Retina (tissue), 1 donor: ENCODE measurements at regions not wholly inside any gene's neighbourhood (a gene's known extent, or its start where the extent isn't known, plus 50 kb on each side); places are given as distances from the start of the nearest gene placed in this dataset.

Experiments
- DNase-seq: peaks from one replicate; pipeline ENCODE4 v3.0.0-alpha.2; 2016

DNA sequence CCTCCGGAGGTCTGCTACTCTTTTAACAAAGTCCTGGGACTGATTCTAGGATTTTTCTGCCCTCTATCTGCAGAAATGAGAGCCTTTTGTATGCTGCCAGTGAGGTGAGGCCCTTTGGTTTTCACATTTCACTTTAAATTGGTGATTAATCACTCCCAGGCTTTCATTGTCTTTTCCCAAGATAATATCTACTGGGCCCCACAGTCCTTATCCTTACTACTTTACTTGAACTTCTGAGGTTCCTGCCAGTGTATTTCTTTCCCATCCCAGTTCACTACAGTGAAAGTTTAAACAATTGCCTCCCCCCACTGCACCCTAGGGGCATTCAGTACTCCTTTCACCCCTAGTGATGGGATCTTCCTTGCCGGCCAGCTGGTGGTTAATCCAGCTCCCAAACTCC is 127.4 kb upstream of the INHBA start:
- DNase-seq = no peak

DNA sequence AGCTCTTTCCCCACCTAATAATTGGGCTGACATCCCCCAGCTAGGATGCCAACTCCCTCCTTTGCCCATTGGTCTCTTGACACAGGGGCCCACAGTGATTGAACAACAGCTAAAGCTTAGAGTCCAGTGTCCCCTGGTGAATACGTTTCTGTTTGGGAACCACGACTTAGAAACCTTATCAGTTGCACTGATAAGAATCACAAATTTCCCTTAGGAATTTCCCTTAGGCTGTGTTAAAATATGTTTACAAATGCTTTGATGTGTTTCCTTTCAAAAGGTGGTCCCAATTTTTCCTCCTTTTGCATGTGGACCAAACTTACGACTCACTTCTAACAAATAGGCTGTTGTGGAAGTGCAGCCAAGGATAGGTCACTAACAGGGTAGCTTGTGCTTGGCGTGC is 126.0 kb upstream of the INHBA start:
- no peak for DNase-seq

DNA sequence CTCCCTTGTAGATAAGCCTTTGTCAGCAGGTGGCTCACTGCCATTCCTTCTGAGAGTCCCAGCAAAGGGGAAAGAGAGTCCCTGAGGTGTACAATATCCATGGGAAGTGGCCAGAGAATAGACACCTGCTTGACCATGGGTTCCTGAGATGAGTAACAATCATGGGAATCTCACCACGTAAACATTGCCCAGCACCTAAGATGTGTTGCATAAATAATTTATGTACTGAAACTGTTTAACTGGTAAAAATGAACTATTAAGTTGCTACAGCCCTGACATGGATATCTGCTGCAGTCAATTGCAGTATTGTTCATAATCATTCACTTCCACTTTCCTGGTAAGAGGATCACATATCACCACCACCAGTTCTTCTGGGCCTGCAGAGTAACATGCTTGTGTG is 123.8 kb upstream of the INHBA start:
- no peak for DNase-seq

DNA sequence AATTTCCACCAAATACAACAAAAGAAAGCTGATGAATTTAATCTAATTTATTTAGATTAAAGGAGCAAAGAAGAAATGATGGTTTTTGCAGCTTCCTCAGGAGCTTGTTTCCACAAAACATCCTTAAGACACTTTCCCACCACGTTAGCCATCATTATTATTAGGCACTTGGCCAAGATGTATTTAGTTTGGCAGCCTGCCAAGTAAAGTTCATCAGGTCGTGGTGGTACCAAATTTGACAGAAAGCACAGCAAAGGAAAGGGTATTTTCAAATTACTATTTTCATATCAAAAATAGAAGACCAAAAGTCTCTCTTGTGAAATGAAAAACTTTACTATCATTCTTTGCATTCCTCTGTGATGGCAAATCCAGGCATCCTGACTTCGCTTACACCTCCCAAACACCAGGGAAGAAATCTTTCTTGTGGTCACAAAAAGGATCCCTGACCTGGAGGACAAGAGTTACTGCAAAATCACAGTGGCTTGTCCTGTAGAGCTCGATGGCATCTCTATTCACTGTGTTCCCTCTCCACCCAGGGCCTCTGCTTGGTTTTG is 123.1 kb upstream of the INHBA start:
- DNase-seq = no peak

DNA sequence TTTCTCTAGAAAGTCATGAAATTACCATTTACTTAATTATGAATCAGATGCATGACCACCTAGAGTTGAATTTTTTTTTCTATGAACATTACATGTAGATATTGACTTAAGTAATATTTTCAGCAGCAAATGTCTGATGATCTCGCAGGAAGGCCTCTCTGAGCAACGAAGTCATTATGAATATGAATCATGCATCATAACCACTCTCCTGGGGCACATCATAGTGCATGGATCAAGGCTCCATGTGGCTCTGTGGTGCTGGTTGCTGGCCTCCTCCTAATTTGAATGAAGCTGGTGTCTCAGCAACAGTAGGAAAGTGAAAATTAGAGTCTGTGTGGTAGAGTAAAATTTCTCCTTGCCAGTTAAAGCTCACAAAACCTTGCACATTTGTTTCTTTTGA is 121.4 kb upstream of the INHBA start:
- DNase-seq = no peak

DNA sequence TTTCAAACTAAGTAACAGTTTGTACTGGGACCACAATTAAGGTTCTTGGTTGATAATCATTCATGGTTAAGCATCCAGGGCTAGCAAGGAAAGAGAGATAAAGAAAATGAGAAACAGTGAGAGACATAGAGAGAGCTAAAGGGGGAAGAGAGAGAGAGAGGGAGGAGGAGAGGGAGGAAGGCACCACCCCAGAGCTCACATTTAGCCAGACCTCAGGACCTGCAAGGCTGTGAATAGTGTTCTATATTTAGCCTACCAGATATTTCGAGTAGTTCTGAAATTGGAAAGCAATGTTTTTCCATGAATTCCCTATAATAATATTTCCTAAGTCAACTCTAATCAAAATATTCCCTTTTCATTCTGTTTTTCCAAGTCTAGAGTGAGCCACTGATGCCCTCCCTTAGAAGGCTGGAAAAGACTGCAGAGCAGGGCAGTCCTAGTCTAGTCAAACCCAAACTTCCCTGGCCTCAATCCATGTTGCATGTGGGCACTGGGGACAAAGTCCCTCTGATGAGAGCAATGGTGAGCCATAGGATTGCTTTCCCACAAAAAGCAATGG is 119.4 kb upstream of the INHBA start:
- DNase-seq = no peak

DNA sequence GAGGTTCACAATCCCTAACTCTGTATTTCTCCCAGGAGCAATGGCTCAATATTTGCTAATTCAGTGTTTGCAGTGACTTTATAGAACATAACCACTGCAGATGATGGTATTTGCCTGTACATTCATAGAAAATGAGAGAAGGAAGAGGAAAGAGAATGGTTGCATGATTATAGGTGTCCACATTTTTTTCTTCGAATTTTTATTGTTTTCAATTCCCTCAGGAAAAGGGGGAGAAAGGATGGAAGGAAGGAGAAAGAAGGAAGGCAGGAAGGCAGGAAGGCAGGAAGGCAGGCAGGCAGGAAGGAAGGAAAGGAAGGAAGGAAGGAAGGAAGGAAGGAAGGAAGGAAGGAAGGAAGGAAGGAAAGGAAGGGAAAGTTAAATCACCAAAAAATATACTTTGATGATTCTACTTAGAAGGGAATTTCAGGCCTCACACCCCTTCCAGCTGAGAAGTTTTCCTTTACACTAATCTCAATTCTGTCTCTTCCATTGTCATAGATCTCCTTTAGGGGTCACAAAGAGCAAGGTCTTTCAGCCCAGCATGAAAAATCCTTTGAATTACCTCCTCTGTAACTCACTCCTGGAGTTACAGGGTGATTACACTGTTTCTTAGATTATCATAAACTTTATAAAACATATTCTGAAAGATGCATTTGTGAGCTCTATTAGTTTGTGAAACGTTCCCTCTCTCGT is 118.8 kb upstream of the INHBA start:
- DNase-seq = no peak

DNA sequence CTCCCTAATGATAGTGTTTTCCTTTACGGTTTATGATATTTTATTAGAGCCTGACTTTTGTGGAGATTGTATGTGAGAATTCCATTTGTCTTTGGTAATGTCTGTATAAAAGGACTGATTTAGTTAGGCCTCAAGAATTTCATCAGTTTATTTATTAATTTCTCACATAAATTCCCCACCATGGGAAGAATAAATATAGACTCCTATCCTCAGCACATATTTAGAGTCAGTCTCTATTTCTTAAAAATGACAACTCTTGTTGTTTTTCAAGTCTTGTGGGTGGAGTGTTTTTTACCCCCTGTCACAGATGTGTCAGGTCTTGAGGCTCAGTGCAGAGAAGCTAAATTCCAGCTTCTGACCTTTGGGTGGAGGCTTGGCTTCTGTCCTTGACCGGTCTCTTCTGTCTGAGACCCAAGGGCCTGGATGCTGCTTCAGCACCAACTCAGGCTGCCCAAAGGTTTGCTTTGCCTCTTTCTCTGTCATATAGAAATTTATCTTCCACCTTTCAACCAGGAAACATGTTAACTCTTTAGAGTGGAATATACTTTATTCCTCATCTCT is 117.3 kb upstream of the INHBA start:
- no peak for DNase-seq

DNA sequence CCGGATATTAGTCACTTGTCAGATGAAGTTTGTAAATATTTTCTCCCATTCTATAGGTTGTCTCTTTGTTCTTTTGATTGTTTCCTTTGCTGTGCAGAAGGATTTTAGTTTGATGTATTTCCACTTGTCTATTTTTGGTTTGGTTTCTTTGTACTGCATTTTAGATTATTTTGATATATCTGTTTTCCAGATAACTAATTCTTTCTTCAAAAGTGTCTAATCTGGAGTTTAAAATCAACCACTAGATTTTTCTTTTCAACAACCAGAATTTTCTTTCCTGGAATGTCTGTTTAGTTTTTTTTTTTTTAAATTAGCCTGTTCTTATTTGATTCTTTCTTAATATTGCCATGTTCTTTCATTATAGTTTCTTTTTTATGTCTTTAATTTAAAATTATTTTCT is 116.8 kb upstream of the INHBA start:
- DNase-seq = no peak

DNA sequence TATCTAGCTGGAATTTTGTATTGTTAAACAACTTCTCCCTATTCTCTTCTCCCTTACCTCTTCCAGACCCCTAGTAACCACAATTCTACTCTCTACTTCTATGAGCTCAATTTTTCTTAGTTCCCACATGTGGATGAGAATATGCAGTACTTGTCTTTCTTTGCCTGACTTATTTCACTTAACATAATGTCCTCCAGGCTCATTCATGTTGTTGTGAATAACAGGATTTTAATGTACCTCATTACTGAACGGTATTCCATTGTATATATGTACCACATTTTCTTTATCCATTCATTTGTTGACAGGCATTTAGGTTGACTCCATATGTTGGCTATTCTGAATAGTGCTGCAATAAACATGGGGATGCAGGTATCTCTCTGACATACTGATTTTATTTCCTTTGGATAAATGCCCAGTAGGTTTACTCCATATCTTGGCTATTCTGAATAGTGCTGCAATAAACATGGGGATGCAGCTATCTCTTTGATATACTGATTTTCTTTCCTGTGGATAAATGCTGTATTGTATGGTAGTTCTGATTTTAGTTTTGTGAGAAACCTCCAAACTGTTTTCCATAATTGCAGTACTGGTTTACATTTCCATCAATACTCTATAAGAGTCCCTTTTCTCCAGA is 116.0 kb upstream of the INHBA start:
- no peak for DNase-seq

DNA sequence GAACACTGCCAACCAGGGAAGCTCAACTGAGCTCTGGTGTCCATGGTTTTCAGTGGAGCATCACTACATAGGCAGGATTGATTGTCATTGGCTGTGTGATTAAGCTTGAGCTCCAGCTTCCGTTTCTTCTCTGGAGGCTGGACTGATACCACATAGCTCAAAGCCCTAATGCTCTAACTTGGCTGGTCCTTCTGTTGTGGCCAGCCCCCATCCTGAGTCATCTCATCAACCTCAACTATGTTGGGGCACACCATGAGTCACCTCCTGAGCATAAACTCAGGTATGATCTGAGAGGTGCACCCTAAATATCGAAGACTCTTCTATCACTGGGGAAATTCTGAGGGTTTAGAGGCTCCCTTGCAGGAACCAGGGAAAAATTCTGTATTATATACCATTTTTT is 114.5 kb upstream of the INHBA start:
- DNase-seq = no peak

DNA sequence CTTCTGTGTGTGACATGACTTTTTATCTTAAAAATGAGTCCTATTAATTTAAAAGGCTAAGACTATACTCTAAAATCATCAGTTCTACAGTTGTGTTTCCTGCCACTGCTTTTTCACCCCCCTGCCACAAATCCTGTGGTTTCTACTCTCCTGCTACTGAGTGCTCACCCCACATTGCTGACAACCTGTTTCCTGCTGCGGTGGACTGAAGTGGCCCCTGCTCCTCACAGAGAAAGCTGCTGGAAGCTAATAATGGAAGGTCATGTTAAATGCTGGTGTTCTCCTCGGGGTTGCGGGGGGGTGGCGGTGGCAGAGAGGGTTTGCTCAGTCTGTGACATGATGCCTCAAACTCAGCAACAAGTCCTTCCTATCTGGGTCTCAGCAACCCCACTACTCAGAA is 113.2 kb upstream of the INHBA start:
- DNase-seq = no peak

DNA sequence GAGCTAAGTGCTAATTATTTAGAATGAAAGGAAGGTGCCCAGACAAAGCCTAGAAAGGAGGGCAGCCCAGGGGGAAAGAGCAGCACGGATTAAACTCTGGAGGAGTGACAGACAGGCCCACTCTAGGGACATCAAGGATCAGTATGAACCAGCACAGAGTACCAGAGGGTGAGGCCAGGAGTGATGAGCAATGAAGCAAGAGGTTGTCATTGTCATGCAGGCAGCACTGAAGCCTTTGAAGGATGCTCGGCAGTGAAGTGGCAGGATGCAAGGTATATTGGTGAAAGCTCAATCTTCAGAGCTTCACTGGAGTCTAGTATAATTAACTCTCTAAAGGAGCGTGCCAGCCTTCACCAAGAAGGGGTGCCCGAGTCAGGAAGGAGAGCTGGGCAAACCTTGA is 112.0 kb upstream of the INHBA start:
- DNase-seq = no peak

DNA sequence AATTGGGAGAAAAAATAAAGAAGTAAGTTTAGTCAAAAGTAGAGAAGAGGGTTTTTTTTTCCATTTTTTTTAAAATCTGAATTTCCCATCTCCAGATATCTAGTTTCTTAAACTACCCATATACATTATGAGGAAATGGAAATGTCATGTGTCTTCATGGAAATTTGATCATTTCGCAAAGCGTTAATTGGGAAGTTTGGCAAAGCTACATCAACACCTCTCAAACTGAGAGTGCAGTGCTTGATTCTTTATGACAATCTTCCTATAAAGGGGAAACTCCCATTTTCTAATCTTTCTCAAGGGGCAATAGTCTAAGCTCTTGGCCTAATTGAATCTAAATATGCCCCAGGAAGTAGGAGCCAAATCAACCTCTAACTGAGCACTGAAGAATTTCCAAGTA is 110.4 kb upstream of the INHBA start:
- DNase-seq = no peak

DNA sequence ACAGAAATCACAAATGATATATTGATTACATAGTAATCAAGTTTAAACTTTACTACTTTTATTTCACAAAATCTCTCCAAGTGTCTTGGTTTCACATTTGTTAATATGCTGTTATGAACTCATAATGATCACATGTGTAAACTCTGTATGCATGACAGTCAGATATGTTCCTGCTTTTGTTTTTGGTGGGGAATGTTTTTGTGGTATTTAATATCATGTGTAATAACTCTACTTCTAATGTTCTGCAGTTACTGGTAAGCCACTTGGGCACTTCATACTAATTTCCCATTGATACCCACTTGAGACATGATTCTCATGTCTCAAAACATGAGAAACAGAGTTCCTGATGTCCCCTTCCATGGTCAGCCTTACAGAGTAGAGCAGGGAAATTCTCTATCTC is 109.1 kb upstream of the INHBA start:
- no peak for DNase-seq

DNA sequence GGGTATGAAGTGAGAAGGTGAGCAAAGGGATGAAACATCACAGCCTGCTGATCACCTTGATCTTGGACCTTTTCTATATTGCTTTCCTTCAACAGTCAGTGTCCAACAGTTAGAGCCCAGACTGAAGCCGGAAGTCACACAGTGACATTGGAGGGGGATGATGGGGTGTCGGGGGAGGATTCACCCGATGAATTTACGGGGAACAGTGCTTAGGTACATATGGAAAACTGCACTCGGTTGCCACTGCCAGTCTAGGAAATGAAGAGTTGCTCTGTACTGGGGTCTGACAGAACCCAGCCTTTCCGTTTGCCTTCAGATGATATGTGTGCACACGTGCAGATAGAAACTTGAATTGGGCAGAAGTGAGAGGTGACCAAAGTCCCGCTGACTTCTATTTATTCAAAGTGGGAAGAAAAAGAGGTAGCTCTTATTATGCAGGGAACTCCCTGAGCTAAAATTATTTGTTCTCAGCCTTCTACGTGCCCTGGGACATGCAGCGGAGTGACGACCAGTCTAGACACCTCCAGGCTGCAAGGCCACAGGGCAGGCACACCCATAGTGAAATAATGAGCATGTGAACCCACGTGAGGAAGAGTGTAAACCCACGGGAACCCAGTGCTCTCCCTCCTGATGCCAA is 107.2 kb upstream of the INHBA start:
- DNase-seq = no peak

DNA sequence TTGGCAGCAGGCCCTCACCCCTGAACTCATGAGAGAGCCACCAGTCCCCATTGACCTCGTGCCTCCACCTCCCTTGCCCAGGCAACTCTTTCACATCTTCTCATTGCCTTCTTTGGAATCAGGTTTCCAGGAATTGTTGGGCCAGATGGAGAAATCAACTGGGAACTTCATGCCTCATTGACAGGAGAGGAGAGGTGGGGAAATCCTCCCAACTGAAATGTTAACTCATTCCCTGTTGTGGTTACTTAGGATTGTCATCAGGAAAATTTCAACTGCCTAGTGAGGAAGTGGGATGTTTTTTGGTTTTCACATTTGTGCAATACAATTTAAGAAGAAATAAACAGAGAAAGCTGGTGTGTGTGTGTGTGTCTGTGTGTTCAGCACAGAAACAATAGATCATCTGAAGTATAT is 106.6 kb upstream of the INHBA start:
- no peak for DNase-seq

DNA sequence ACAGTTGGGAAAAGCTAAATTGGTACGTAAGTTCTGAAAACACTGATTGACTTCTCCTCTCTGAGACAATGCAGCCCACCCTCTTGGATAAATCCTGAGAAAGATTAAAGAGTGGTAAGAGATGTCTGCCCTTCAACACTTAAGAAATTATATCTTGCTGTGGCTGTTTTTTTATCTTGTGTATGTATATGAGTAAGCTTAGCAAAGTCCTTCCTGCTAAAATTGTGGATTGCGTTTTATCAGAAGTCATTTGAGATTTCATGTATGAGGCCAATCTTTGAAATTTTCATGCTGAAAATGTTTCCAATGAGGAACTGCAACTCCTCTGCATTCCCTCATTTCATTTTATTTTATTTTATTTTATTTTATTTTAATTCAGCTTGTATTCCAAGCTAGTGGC is 106.2 kb upstream of the INHBA start:
- DNase-seq = no peak

DNA sequence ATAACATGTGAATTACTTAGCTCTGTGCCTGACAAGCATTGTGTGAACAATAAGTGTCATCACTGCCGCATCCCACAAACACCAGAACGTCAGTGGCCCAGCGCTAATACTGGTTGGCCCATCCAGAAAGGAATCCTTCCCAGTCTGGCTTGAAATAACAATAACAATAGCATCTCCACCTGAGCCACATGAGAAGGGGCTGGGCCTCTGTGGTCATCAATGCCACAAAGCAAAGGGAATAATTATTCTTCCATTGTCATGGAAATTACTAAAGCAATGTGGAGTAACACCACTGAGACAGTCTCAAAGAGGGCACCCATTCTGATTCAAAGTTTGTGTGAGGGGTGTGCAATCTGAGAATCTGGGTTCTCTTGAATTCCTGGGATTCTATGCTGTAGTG is 105.7 kb upstream of the INHBA start:
- no peak for DNase-seq

DNA sequence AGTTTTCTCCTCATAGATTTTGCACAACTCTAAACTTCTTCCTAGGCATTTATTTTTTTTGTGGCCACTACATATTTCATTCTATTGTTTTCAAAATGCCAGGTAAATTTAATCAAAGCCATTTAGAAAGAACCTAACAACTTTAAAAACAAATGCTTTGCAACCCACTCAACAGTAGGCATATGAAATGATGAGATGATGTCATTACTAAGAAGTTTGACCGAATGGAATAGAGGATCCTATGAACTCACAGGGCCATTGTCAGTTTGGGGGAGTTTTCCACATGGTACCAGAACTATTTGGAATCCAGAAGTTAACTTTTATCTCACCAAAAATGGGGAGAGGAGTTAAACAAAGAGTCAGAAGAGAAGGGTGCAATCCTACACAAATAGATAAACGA is 100.7 kb upstream of the INHBA start:
- DNase-seq = no peak

DNA sequence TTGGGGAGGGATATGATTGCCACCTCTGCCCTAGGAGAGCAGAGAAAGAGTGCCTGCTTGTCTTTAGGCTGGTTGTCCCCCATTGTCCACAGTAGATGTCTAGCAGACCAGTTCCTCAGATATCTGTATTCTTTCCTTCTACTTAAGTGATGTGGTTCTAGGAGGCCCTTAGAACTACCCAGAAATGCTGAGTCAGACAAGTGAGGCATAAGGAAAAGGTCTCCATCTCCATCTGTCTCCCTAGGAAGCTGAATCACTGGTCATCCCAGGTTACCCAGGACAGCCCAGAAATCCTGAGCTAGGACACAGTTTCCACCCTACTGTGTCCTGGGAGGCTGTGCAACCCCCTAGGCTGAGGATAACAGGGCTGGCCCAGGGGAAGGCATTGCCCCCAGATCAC is 93.4 kb upstream of the INHBA start:
- DNase-seq = no peak

DNA sequence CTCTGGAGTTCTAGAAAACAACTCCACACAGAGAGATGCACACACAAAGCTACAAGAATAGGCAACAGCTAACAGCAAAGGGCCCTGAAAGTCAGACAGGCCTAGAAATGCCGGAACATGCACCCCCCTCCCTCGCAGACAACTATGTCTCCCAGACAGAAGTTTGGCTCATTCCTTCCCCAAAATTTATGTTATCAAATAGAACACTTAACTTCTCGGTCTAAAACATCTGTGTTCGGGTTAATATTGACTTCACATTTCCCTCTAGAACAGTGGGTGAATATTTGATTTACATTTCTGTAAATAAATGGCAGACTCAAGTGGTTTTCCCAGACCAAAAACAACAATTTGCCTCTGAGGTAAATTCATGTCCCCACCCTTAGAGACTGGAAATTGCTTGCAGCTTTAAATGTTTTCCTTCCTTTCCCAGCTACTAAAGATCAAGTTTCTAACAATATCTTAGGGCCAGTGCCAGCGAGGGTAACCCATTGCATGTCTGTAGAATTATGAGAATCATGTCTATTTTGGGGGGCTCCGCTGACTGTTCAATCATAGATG is 92.5 kb upstream of the INHBA start:
- DNase-seq = no peak

DNA sequence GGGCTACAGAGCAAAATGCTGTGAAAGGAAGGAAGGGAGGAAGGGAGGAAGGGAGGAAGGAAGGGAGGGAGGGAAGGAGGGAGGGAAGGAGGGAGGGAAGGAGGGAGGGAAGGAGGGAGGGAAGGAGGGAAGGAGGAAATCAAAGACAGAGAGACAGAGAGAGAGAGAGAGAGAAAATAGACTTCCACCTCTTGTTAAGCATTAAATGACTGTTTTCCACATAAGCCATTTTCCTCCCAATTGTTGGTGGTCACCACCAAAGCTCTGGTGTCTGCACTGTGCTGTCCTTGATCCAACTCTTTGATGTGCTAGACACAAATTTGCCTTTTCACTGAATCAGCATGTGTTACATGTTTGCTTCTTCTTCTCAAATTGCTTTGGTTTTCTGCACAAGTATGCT is 90.7 kb upstream of the INHBA start:
- no peak for DNase-seq
